Mucosa of descending colon (tissue), 3 donors: ENCODE measurements at regions not wholly inside any gene's neighbourhood (a gene's known extent, or its start where the extent isn't known, plus 50 kb on each side); places are given as distances from the start of the nearest gene placed in this dataset.

ENCODE experiments used
- ATAC-seq: fragments of 200-7000 bp; cut with Tn5 transposase; one replicate; pipeline ENCODE4 v1.9.1; 2020; ENCODE audit warnings: mild to moderate bottlenecking, moderate library complexity
- DNase-seq, 3 donors: peaks; one replicate each; pipeline ENCODE4 v3.0.0-alpha.2; 2020
- H3K36me3 ChIP-seq: fragments of 200-600 bp; one replicate; pipeline ENCODE4 v1.8.0; 2021; ENCODE audit warnings: low read depth, mild to moderate bottlenecking
- H3K4me1 ChIP-seq: fragments of 200-600 bp; one replicate; pipeline ENCODE4 v1.8.0; 2021; ENCODE audit warnings: low read depth, mild to moderate bottlenecking
- H3K4me3 ChIP-seq: fragments of 200-600 bp; one replicate; pipeline ENCODE4 v1.8.0; 2021; ENCODE audit warnings: mild to moderate bottlenecking
- H3K9me3 ChIP-seq: fragments of 200-600 bp; one replicate; pipeline ENCODE4 v1.8.0; 2021; ENCODE audit warnings: mild to moderate bottlenecking
- intact Hi-C, 2 donors: fragments of 100-400 bp; cut with DNase I in 1 of 2; cut with micrococcal nuclease in 1 of 2; formaldehyde crosslinking; loops; one replicate each; pipeline versions ENCODE4 v1.11.0 to v1.11.1; 2022; cut with DNase I, micrococcal nuclease
- TF ChIP-seq, protein P1 (sequence below): fragments of 200-600 bp; IDR thresholded peaks from one replicate; pipeline ENCODE4 v1.8.0; 2022; ENCODE audit warnings: antibody characterized with exemption, mild to moderate bottlenecking
- donor health status: DM: no; HTN: no; CAD: no; lungs with moderate emphysema.
- donor health status: DM: no; HTN: no; CAD: no.
- donor health status: DM: no; HTN: yes; CAD: no.

- no peaks in the 10 kb centered on the region for H3K4me1 ChIP-seq
- TF ChIP-seq, protein P1, sequence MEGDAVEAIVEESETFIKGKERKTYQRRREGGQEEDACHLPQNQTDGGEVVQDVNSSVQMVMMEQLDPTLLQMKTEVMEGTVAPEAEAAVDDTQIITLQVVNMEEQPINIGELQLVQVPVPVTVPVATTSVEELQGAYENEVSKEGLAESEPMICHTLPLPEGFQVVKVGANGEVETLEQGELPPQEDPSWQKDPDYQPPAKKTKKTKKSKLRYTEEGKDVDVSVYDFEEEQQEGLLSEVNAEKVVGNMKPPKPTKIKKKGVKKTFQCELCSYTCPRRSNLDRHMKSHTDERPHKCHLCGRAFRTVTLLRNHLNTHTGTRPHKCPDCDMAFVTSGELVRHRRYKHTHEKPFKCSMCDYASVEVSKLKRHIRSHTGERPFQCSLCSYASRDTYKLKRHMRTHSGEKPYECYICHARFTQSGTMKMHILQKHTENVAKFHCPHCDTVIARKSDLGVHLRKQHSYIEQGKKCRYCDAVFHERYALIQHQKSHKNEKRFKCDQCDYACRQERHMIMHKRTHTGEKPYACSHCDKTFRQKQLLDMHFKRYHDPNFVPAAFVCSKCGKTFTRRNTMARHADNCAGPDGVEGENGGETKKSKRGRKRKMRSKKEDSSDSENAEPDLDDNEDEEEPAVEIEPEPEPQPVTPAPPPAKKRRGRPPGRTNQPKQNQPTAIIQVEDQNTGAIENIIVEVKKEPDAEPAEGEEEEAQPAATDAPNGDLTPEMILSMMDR: no peak
- DNase-seq (no peak), ATAC-seq (no peak)
- no peaks in the 10 kb centered on the region for H3K9me3 ChIP-seq
- no peaks in the 10 kb centered on the region for H3K36me3 ChIP-seq
- intact Hi-C loops: no loop called here
- no peak overlapping the region for H3K4me3 ChIP-seq
These were observed 472.8 kb downstream of the ZNF674 start for GRCh38 chrX:46072372-46072771.

DNA sequence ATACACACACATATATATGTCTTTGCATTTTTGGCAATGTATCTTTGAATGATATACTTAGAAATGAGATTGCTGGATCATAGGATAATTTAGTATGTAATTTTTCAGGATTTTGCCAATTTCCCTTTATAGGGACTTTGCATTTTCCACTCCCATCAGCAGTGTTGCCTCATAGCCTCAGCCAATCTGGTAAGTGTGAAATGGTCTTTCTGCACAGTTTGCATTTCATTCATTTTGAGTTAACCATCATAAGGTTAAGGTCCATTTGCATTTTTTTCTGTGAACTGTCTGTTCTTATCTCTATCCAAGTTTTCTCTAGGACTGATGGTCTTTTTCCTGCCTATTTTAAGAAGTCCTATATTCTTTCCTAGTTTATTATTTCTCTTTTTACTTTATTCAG, 474.8 kb downstream of the ZNF674 start:
- intact Hi-C loops: no loop called here
- Histone ChIP-seq H3K4me3 (no peak overlapping the region), H3K36me3 (no peaks in the 10 kb centered on the region), H3K9me3 (no peaks in the 10 kb centered on the region), H3K4me1 (no peaks in the 10 kb centered on the region)
- no peak for ATAC-seq
- TF ChIP-seq, protein P1: no peak
- DNase-seq: no peak

- no peaks in the 10 kb centered on the region for H3K36me3 ChIP-seq
- no peaks in the 10 kb centered on the region for H3K4me1 ChIP-seq
- DNase-seq: no peak
- no peak for ATAC-seq
- no peaks in the 10 kb centered on the region for H3K9me3 ChIP-seq
- H3K4me3 ChIP-seq: no peak overlapping the region
- TF ChIP-seq, protein P1: no peak
- intact Hi-C loops: no loop called here
These were observed 485.9 kb downstream of the ZNF674 start for GRCh38 chrX:46059316-46059715.

DNA sequence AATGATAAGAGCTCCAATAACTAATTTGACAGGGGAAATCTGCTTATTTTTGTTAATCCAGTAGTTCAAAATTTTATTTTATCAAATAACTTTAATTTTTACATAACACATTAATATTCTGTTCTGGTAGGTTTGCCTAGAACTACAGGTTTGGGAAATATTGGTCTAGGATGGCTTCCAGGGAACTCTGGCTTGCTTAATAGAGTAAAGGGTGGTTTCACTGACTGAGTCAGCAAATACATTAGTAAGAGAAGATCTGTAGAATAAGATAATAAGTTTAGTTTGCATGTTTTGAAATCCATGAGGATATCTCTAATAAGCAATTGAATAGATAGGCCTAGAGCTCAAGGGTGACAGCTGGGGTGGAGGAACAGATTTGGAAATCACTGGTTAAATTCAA, 500.7 kb downstream of the ZNF674 start:
- Histone ChIP-seq H3K4me1 (no peaks in the 10 kb centered on the region), H3K9me3 (no peaks in the 10 kb centered on the region), H3K36me3 (no peaks in the 10 kb centered on the region), H3K4me3 (no peak overlapping the region)
- no peak for ATAC-seq
- TF ChIP-seq, protein P1: no peak
- no peak for DNase-seq
- intact Hi-C loops: no loop called here

DNA sequence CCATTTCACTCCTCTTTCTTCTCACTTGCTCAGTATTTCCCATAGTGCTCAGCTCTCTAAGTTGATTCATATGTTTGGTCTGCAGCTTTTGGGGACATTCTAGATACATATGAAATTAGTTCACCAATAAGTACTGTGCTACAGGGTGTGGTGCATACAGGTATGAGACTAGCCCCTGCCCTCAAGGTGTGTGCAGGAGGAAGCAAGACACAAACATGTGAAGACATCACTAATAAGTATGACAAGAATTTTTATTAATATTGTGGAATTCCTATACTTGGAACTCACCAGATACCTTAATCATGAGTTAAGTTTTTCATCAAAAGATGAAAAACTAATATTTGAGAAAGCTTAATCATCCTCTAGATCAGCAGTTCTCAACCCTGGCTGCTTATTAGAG, 505.2 kb downstream of the ZNF674 start:
- TF ChIP-seq, protein P1: no peak
- intact Hi-C loops: no loop called here
- ATAC-seq (no peak), DNase-seq (no peak)
- Histone ChIP-seq H3K4me1 (no peaks in the 10 kb centered on the region), H3K4me3 (no peak overlapping the region), H3K36me3 (no peaks in the 10 kb centered on the region), H3K9me3 (no peaks in the 10 kb centered on the region)

DNA sequence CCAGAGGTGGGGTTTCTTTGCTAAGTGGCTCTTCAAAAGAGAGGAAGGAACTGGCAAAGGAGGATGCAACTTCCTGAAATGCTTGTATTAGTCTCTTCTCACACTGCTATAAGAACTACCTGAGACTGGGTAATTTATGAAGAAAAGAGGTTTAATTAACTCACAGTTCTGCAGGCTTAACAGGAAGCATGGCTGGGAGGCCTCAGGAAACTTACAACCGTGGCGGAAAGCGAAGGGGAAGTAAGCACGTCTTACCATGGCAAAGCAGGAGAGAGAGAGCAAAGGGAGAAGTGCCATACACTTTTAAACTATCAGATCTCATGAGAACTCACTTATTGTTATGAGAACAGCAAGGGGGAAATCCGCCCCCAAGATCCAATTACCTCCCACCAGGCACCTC, 505.7 kb downstream of the ZNF674 start:
- ATAC-seq (no peak), DNase-seq (no peak)
- intact Hi-C loops: no loop called here
- TF ChIP-seq, protein P1: no peak
- H3K4me1 ChIP-seq: no peaks in the 10 kb centered on the region
- no peaks in the 10 kb centered on the region for H3K9me3 ChIP-seq
- no peak overlapping the region for H3K4me3 ChIP-seq
- no peaks in the 10 kb centered on the region for H3K36me3 ChIP-seq
